H4 (cell line): ENCODE measurements at regions not wholly inside any gene's neighbourhood (a gene's known extent, or its start where the extent isn't known, plus 50 kb on each side); places are given as distances from the start of the nearest gene placed in this dataset.
"Not testable (repeated sequence)": the region's sequence is repeated elsewhere in the genome, so short reads cannot be mapped to it uniquely, and the experiment has no call there.

Source experiments
- DNase-seq: peaks from one replicate; pipeline ENCODE4 v3.0.0-alpha.2; 2015; ENCODE audit warnings: low spot score

DNA sequence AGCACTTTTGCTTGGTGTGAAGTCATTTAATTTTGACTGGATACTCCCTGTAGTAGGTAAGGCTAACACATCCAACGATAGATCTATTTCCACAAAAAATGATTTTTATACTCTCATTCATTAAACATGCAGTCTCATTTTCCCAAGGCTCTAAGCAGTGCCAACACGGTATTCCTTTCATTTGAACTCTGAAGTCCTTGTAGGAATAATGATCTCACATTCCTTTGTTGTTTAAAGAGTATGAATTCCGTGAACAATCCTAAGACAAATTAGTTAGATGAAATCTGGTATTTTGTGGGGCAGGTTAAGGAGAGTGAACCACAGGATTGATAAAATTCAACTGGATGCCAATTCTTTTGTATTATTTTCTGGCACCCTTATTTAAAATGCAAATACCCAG, 66.6 kb downstream of the LACC1 start:
- DNase-seq, result no peak

DNA sequence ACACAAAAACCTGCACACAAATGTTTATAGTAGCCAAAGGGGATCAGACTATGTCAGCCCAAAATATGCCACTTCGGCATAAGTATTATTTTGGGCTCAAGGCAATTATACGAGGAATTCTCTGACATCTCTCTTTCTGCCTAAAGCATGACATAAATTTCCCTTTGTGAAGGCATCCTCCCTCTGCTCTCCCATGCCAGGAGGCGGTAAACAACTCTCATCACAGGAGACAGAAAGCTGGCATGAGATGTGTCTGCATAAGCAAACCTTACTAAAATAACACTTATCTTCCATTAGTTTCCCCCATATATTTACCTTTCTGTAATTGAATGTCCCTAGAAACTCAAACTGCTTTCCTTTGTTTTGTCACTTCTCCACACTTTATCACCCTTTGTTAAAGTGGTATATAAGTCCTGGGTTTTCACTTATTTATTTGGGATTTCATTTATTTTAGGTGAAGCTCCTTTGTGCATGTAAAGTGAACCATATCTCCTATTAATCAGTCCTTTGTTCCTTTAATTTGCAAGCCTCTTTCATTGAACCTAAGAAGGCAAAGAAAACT, 68.3 kb downstream of the LACC1 start:
- no peak for DNase-seq

DNA sequence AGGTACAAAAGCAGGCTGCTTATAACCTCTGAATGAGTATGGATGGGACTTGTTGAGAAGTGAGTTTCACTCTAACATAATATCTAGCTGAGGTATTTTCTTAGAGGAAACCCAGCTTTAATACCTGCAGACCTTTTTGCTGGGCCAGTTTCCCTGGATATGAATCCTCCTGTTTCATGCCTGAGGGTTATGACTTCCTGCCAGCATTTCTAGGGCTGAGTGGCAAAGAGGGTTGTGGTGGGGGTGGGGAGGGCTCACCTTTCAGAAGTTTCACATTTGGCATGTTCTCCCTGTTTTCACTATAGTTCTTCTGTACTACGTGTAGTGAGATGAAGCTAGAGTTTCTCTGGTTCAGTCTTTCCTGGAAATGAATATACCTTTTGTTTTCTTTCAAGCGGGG, 73.7 kb downstream of the LACC1 start:
- no peak for DNase-seq

DNA sequence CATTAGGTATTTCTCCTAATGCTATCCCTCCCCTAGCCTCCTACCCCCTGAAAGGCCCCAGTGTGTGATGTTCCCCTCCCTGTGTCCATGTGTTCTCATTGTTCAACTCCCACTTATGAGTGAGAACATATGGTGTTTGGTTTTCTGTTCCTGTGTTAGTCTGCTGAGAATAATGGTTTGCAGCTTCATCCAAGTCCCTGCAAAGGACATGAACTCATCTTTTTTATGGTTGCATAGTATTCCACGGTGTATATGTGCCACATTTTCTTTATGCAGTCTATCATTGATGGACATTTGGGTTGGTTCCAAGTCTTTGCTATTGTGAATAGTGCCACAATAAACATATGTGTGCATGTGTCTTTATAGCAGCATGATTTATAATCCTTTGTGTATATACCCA, 77.3 kb downstream of the LACC1 start:
- not testable (repeated sequence) for DNase-seq

DNA sequence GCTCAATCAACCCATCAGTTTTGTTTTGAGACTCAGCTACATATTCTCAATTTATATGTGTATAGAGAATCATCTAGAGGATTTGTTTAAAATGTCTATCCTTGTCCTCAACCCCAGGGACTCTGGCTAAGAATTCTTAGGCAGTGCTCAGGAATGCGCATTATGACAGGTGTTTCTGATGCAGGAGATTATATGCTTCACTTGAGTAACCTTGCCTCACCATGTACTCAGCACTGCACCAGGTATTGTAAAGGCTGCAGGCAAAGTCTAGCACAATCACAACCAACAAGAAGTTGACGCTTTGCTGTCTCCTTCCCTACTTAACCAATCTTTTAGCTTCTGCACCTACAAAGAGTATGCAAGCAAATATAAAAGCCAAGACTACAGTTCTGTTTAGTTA, 79.6 kb downstream of the LACC1 start:
- no peak for DNase-seq

DNA sequence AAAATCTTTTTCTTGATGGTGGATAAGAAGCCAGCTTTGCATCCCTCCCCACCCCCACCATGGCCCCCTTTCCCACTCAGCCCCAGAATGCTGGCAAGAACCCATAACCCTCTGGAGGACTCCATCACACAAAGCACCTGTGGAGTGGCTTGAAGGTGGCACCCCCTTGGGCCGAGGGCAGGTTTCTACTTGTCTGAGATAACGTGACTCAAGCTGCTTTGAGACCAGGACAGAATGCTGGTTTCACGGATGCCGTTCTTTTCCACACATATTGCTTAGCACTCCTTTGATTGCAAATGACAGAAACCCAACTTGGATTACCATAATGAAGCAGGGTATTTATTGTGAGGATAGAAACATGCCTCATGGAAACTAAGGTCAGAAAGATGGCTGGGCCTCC, 82.2 kb downstream of the LACC1 start:
- no peak for DNase-seq

DNA sequence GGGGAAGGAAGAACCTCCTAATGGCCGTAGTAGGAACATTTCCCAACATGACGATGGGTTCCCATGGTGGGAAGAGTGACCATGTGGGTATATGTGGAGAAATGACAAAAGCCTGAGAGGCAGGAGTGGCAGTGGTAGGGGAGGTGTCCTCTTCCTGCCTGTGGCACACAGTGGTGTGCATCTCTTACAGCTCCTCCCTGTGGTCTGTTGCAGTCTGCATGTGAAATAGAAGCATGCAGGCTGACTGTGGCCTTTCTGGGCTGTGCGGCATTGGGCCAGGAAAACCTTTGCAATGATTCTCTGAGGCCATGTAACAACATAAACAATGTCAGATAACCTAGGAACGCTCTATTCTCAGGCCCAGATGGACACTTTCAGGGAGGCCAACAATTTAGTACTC, 84.0 kb downstream of the LACC1 start:
- no peak for DNase-seq

DNA sequence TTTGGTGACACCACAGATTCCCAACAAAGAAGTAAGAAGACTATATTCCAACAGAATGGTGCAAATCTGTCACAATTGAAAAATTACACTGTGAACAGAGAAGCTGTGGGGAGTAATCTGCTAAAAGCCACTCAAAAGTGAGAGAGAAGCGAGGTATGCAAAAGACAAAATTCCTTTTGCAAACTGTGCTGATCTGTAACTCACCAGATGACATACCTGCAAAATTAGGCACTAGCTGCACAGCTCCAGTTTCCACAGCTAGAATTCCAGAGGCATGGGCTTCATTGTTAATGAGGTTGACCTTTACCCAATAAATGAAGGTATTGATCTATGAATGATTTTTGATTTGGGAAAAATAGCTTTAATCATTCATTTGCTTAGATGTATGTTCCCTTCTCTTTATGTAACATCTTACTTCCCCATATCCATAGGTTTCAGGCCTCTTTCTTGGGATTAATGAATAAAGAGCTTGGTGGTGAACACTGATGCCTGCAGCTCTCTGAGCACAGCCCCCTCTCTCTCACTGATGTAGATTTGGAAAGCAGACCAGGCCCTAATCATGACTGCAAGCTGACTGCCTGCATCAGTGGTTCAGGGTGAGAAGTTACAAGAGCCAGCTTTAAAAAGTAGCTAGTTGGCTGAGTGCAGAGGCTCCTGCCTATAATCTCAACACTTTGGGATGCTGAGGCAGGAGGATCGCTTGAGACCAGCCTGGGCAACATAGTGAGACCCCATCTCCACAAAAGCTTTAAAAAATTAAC, 85.2 kb downstream of the LACC1 start:
- DNase-seq, result no peak

DNA sequence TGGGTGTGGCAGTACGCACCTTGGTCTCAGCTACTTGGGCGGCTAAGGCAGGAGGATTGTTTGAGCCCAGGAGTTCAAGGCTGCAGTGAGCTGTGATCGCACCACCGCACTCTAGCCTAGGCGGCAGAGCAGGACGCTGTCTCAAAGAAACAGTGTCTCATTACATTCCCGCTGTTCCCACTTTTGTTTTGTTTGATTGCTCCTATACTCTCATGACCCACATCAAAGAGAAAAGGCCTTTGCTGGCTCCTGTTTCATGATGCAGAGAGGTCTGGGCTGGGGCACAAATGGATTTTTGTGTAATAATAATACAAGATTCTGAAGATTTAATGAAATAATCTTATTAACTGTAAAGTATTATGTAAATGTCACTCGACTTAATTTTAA, 85.7 kb downstream of the LACC1 start:
- DNase-seq, result no peak

DNA sequence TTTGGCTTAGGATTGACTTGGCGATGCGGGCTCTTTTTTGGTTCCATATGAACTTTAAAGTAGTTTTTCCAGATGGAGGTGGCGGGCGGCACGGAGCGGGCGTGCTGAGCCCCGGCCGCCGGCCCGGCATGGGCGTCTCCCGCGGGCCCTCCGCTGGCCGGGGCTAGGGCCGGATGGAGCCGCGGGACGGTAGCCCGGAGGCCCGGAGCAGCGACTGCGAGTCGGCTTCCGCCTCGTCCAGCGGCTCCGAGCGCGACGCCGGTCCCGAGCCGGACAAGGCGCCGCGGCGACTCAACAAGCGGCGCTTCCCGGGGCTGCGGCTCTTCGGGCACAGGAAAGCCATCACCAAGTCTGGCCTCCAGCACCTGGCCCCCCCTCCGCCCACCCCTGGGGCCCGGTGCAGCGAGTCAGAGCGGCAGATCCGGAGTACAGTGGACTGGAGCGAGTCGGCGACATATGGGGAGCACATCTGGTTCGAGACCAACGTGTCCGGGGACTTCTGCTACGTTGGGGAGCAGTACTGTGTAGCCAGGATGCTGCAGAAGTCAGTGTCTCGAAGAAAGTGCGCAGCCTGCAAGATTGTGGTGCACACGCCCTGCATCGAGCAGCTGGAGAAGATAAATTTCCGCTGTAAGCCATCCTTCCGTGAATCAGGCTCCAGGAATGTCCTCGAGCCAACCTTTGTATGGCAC, 88.7 kb downstream of the LACC1 start:
- DNase-seq, result not testable (repeated sequence)

DNA sequence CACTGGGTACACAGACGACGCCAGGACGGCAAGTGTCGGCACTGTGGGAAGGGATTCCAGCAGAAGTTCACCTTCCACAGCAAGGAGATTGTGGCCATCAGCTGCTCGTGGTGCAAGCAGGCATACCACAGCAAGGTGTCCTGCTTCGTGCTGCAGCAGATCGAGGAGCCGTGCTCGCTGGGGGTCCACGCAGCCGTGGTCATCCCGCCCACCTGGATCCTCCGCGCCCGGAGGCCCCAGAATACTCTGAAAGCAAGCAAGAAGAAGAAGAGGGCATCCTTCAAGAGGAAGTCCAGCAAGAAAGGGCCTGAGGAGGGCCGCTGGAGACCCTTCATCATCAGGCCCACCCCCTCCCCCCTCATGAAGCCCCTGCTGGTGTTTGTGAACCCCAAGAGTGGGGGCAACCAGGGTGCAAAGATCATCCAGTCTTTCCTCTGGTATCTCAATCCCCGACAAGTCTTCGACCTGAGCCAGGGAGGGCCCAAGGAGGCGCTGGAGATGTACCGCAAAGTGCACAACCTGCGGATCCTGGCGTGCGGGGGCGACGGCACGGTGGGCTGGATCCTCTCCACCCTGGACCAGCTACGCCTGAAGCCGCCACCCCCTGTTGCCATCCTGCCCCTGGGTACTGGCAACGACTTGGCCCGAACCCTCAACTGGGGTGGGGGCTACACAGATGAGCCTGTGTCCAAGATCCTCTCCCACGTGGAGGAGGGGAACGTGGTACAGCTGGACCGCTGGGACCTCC, 89.4 kb downstream of the LACC1 start:
- DNase-seq, result not testable (repeated sequence)

DNA sequence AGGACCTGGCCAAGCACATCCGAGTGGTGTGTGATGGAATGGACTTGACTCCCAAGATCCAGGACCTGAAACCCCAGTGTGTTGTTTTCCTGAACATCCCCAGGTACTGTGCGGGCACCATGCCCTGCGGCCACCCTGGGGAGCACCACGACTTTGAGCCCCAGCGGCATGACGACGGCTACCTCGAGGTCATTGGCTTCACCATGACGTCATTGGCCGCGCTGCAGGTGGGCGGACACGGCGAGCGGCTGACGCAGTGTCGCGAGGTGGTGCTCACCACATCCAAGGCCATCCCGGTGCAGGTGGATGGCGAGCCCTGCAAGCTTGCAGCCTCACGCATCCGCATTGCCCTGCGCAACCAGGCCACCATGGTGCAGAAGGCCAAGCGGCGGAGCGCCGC, 90.2 kb downstream of the LACC1 start:
- not testable (repeated sequence) for DNase-seq

DNA sequence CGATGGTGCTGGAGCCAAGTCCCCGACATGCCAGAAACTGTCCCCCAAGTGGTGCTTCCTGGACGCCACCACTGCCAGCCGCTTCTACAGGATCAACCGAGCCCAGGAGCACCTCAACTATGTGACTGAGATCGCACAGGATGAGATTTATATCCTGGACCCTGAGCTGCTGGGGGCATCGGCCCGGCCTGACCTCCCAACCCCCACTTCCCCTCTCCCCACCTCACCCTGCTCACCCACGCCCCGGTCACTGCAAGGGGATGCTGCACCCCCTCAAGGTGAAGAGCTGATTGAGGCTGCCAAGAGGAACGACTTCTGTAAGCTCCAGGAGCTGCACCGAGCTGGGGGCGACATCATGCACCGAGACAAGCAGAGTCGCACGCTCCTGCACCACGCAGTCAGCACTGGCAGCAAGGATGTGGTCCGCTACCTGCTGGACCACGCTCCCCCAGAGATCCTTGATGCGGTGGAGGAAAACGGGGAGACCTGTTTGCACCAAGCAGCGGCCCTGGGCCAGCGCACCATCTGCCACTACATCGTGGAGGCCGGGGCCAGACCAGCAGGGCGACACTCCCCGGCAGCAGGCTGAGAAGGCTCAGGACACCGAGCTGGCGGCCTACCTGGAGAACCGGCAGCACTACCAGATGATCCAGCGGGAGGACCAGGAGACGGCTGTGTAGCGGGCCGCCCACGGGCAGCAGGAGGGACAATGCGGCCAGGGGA, 91.0 kb downstream of the LACC1 start:
- DNase-seq, result not testable (repeated sequence)

DNA sequence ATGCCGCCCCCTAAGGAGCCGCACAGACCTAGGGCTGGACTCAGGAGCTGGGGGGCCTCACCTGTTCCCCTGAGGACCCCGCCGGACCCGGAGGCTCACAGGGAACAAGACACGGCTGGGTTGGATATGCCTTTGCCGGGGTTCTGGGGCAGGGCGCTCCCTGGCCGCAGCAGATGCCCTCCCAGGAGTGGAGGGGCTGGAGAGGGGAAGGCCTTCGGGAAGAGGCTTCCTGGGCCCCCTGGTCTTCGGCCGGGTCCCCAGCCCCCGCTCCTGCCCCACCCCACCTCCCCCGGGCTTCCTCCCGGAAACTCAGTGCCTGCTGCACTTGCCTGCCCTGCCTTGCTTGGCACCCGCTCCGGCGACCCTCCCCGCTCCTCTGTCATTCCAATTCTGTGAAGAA, 91.6 kb downstream of the LACC1 start:
- not testable (repeated sequence) for DNase-seq

DNA sequence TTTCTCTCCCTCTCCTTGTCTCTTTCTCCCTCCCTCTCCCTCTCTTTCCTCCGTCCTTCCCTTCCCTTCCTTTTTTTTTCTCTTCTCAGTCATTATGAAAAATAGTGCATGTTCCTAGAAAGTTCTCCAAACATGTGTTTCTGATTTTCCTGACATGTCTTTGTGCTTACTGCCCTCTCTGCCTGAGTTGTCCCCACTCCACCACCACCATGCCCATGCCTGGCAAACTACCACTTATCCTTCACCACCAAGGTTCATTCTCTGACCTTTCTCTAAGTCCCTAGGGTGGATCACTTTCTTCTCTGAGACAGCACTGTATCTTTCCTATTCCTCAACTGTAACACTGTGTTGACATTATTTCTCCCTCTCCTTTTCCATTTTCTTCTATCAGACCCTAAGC, 98.2 kb downstream of the LACC1 start:
- DNase-seq, result no peak

DNA sequence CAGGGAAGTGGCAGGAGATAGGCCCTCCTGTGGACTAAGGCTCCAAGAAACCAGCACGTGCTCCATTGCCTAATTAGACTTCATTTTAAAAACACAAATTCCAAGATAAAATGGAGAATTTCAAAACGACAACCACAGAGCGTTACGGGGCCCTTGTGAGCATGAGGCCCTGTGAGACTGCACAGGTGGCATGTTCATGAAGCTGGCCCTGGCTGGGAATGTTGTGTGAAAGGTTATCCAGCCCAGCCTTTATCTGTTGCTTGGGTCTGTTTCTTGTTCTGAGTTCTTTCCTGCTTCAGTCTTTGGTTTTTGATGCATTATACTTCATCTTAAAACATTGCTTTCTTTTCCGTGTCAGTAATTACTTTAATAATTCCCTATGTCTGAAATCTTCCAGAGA, 99.0 kb downstream of the LACC1 start:
- DNase-seq, result no peak

DNA sequence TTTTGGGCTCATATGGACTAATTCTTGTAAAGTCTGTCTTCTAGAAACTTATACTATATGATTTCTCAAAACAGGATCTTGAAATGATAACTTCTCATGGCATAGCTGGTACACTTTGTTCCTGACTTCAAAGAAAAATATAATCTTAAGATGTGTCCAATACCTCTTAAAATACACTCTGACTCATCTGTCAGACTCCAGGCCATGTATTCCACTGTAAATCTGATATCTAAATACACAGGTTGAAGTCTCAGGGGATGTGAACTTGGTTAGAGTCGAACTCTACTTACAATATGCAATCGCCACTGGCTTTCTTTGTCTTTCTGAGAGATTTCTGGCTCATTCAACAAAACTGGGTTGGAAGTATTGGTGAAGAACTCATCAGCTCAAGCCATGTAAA, 99.8 kb downstream of the LACC1 start:
- DNase-seq, result no peak

DNA sequence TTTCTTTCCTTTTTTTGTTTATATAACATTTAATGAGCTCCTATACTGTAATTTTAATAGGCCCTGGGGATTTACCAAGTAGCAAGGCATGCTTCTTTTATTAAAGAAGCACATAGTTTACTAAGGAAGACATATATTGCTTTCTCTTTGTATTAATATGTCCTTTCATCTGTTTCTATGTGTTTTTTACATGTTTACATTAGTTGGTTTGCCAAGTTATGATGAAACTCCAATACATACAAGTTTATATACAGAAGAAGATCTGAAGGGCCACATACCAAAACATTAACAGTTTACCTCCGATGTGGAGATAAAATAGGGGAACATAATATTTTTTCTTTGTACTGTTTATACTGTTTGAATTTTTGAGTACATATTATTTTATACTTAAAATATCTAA, 100.9 kb downstream of the LACC1 start:
- no peak for DNase-seq

DNA sequence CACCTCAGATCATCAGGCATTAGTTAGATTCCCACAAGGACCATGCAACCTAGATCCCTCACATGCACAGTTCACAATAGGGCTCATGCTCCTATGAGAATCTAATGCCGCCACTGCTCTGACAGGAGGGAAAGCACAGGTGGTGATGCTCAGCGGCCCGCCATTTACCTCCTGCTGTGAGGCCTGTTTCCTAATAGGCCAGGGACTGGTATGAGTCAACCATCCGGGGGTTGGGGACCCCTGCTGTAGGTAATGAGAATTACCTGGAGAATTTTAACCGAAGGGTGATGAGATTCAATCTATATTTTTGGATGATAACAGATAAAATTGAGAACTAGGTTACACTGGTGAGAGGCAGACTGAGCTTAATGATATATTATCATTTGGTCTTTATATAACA, 101.4 kb downstream of the LACC1 start:
- DNase-seq, result no peak

DNA sequence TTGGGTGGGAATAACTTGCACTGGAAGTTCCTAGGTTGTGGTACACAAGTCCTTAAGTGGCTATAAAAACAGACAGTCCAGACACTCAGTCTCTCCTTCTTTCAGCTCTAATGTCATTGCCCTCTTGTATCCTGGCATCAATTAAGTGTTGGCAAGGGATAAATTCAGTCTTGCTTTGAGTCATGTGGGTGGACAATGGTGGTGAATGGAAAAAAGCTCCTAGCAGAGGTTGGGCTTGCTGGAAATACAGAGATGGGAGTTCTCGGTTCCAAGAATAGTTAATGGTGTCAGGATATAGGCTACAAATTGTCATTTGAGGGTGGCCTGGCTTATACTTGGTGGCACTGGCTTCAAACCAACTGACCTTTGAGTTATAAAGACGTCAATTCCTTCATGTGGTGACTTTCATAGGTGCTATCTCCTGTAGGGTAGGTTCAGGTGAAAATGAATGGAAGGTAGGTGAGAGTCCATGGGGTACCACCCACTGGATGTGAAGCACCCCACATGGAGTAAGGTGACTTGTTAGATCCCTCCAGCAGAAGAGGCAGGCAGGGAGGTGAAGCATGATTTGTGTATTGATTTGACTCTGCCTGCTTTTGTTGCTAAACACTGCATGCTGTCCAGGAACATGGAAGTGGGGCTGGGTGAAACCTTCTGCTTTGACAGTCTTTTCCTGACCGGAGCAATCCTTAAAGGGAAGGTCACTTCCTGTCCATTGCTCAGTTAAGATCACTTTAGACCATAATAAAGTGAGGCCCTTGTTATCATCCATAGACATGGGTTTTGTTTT, 102.0 kb downstream of the LACC1 start:
- DNase-seq, result no peak

DNA sequence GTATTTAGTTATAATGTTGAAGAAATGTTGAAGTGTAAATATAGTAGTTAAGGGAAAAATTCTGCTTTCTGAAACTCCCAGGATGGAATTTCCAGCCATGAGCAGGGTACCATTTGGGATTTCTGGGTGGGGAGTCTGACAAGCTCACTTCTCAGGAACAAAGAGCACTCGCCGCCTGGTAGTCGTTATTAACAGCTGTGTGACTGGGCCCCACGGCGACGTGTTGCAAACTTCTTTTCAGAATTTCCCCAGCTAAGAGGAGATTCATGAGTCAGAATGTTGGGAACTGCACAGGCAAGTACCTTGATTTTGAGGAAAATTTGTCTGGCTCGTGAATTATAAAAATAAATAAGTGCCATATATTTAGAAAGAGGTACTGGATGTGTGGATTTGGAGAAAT, 103.7 kb downstream of the LACC1 start:
- DNase-seq, result no peak
